C4-2B (cell line): ENCODE measurements at regions not wholly inside any gene's neighbourhood (a gene's known extent, or its start where the extent isn't known, plus 50 kb on each side); places are given as distances from the start of the nearest gene placed in this dataset.

Source experiments
- H3K27ac ChIP-seq: fragments of 450-650 bp; 2 replicates; pipeline ENCODE4 v1.5.1; 2017
- ZFX ChIP-seq: fragments of 450-650 bp; IDR thresholded peaks from 2 replicates; pipeline ENCODE4 v1.6.1; 2017
- TF ChIP-seq, protein P1 (sequence below): fragments of 450-650 bp; conservative IDR thresholded peaks from 2 replicates; pipeline ENCODE4 v1.5.1; 2017; ENCODE audit warnings: mild to moderate bottlenecking

- peak overlapping the region; percentile 67 for H3K27ac ChIP-seq
These were observed 127.6 kb upstream of the JCAD start for GRCh38 chr10:30187010-30187409.

GRCh38 chr10:30186371-30186875, 127.0 kb upstream of the JCAD start:
- TF ChIP-seq, protein P1, sequence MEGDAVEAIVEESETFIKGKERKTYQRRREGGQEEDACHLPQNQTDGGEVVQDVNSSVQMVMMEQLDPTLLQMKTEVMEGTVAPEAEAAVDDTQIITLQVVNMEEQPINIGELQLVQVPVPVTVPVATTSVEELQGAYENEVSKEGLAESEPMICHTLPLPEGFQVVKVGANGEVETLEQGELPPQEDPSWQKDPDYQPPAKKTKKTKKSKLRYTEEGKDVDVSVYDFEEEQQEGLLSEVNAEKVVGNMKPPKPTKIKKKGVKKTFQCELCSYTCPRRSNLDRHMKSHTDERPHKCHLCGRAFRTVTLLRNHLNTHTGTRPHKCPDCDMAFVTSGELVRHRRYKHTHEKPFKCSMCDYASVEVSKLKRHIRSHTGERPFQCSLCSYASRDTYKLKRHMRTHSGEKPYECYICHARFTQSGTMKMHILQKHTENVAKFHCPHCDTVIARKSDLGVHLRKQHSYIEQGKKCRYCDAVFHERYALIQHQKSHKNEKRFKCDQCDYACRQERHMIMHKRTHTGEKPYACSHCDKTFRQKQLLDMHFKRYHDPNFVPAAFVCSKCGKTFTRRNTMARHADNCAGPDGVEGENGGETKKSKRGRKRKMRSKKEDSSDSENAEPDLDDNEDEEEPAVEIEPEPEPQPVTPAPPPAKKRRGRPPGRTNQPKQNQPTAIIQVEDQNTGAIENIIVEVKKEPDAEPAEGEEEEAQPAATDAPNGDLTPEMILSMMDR = no peak
- no peak for TF ChIP-seq ZFX
- H3K27ac ChIP-seq = peak overlapping the region; percentile 14

More at GRCh38 chr10:30187010-30187409, 127.6 kb upstream of the JCAD start:
- no peak for TF ChIP-seq ZFX
- TF ChIP-seq, protein P1 = no peak

DNA sequence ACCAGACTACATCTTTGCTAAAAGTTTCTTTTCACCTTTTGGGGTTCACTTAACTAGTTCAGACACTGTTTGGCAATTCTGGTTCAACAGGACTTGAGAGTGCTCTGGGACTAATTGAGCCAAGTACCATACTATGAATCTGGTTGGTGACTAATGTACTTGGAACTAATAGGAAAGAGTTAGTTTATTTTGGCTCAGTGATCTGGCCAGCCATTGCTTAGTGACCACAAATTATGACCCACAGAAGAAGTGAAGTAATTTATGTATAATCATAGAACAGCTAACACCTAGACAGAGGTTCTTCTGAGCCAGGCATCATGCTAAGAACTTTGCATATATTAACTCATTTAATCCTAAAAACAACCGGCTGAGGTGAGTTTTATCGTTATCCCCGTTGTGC, 126.5 kb upstream of the JCAD start:
- TF ChIP-seq, protein P1 = no peak
- TF ChIP-seq ZFX = no peak
- peak overlapping the region; percentile 14; the same call in 1 of the 2 replicates for H3K27ac ChIP-seq

DNA sequence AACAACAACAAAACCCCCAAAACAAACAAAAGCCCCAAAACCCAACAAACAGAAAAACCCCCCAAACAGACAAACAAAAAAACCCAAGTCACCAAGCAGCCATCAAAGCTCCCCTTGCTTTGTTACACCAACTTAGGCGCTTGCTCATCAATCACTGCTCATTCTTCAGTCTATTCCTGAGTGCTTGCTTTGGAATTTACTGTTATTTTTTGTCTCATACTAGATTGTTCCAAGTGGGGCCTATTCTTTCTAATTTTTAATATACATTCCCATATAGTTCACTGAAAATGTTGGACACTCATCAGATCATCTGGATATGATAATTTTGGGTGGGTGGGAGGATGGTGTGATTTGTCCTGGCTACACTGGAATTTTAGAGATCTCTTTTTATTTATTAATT, 126.0 kb upstream of the JCAD start:
- no peak overlapping the region for H3K27ac ChIP-seq
- TF ChIP-seq, protein P1 = no peak
- TF ChIP-seq ZFX = no peak

DNA sequence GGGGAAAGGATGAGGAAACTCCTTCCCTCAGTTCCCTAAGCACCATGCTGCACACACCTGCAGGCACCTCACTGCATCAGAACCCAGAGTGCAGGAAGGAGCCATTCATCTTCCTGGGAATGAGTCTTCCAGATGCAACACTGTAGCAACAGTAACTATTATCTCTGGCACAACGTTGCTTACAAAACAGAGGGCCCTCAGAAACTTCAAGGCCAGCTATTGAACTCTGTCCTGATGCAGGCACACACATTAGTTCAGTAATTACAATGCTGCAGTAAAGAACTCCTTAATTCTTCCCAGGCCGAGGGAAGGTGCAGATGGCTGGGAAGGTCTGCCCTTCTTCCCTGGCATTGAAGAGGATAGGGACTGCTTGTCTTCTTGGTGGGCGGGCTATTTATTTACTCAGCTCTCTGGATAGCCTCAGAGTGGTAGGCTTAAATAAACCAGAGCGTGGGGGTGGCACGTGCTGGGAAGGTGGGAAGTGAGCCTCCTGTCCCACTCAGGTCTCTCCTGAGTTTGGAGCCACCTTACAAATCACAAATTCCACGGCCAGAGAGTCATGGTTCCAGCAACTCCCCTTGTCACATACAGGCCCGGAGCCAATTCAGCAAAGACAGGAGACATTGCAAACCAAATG, 125.1 kb upstream of the JCAD start:
- TF ChIP-seq, protein P1 = no peak
- no peak for TF ChIP-seq ZFX
- no peak overlapping the region for H3K27ac ChIP-seq

DNA sequence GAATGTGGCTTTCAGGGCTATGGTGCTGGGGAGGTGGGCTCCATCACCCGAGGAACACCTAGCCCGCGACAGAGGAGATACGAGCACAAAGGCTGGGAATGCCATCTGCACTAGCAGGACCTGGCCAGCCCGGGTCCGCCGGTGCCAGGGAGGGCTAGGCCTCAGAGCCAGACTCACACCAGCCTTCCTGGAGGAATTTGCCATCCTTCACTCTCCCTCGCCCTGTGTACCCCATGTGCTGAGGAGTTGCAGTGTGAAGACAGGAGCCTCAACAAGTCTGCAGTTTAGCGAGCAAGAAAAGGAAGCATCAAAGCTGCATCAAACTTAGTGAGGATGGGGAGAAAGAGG, 123.6 kb upstream of the JCAD start:
- TF ChIP-seq ZFX = no peak
- no peak overlapping the region for H3K27ac ChIP-seq

DNA sequence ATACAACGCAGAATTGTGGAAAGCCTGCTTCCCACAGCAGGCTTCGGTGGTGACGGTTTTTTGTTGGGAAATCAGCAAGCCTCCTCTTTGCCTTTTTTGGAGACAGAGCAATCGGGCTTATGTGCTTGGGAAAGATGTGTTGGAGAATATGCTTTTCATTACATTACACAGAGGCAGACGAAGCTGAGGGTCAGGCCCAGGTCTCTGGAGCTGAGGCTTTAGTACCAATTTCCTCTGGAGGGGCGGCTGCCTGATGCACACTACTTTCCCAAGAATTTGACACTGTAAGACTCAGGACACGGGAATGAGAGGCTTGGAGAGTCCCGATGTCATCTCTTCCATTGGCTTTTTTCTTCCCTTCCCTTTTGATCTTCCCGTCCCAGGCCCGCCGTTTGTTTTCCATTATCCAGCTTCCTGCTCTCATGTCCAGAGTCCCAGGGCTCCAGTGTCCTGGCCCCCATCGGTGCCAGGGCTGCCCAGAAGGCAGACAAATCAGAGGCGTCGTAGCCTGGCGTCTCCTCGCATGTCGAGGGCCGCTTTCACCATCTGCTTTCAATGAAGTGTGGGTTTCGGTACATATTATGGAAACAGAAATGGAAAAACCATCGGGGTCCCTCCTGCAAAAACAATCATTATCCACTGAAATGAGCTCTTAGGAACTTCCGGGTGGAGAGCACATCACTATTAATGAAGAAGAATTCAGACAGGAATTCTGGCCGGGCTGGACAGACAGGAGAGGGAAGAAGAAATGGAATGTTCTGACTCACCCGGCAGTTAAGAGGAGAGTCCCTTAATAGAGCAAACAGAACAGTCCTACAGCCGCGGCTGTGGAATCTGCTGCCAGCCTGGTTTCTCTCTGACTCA, 123.0 kb upstream of the JCAD start:
- TF ChIP-seq, protein P1 = no peak
- TF ChIP-seq ZFX = no peak
- no peak overlapping the region for H3K27ac ChIP-seq
